SW 1271 (cell line): ENCODE measurements at regions not wholly inside any gene's neighbourhood (a gene's known extent, or its start where the extent isn't known, plus 50 kb on each side); places are given as distances from the start of the nearest gene placed in this dataset.
"Not testable (repeated sequence)": the region's sequence is repeated elsewhere in the genome, so short reads cannot be mapped to it uniquely, and the experiment has no call there.

Experiments used
- DNase-seq, 2 experiments: peaks; one replicate each; lab custom pipeline; 2025; lab: John Stamatoyannopoulos, UW

GRCh38 chr6:28658475-28659249 is 133.0 kb downstream of the GPX5 start:
- DNase-seq = no peak

GRCh38 chr6:28659250-28659566 is 133.5 kb downstream of the GPX5 start:
- no peak for DNase-seq

GRCh38 chr6:28661097-28661713 is 135.5 kb downstream of the GPX5 start:
- DNase-seq = no peak

GRCh38 chr6:28664870-28665396 is 139.3 kb downstream of the GPX5 start:
- no peak for DNase-seq

GRCh38 chr6:28673417-28673786 is 147.7 kb downstream of the GPX5 start:
- no peak for DNase-seq

GRCh38 chr6:28673787-28674671 is 148.3 kb downstream of the GPX5 start:
- DNase-seq = peak in 1 of 2 experiments; percentile 70

GRCh38 chr6:28675600-28675999 is 149.9 kb downstream of the GPX5 start:
- DNase-seq = no peak

- DNase-seq = no peak
Measured at GRCh38 chr6:28682542-28682941, 156.9 kb downstream of the GPX5 start.

GRCh38 chr6:28682956-28683685 is 157.4 kb downstream of the GPX5 start:
- not testable (repeated sequence) for DNase-seq

GRCh38 chr6:28683945-28684538 is 158.4 kb downstream of the GPX5 start:
- DNase-seq = peak; percentile 3 to 60

- DNase-seq = not testable (repeated sequence)
Measured at GRCh38 chr6:28685960-28686359, 160.3 kb downstream of the GPX5 start.

- DNase-seq = peak; percentile 8 to 67
Measured at GRCh38 chr6:28686446-28687027, 160.9 kb downstream of the GPX5 start.

GRCh38 chr6:28687309-28687981 is 161.8 kb downstream of the GPX5 start:
- DNase-seq = not testable (repeated sequence)

GRCh38 chr6:28691991-28692390 is 166.3 kb downstream of the GPX5 start:
- not testable (repeated sequence) for DNase-seq

GRCh38 chr6:28693033-28693750 is 167.5 kb downstream of the GPX5 start:
- no peak for DNase-seq

- DNase-seq = no peak
Measured at GRCh38 chr6:28693751-28694443, 168.2 kb downstream of the GPX5 start.

- DNase-seq = no peak
Measured at GRCh38 chr6:28695715-28696114, 170.0 kb downstream of the GPX5 start.

GRCh38 chr6:28696167-28696566 is 170.5 kb downstream of the GPX5 start:
- no peak for DNase-seq

- no peak for DNase-seq
Measured at GRCh38 chr6:28696682-28697081, 171.0 kb downstream of the GPX5 start.
